GM19455 (cell line): ENCODE measurements at regions not wholly inside any gene's neighbourhood (a gene's known extent, or its start where the extent isn't known, plus 50 kb on each side); places are given as distances from the start of the nearest gene placed in this dataset.
"Not testable (repeated sequence)": the region's sequence is repeated elsewhere in the genome, so short reads cannot be mapped to it uniquely, and the experiment has no call there.

Experiments
- ATAC-seq: cut with Tn5 transposase; IDR thresholded peaks from one replicate; pipeline ENCODE4 v1.9.1; 2021; ENCODE audit not compliant: unreplicated experiment

DNA sequence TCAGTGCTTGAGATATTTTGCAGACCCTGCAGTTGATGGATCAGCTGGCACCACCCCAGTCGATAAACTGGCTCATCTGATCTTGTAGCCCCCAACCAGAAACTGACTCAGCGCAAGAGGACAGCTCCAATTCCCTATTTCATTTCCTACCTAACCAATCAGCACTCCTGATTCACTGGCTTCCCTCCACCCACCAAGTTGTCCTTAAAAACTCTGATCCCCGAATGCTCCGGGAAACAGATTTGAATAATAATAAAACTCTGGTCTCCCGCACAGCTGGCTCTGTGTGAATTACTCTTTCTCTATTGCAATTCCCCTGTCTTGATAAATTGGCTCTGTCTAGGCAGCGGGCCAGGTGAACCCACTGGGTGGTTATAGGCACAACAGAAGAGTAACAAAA lies 289.4 kb upstream of the SYT1 start:
- ATAC-seq: not testable (repeated sequence)

DNA sequence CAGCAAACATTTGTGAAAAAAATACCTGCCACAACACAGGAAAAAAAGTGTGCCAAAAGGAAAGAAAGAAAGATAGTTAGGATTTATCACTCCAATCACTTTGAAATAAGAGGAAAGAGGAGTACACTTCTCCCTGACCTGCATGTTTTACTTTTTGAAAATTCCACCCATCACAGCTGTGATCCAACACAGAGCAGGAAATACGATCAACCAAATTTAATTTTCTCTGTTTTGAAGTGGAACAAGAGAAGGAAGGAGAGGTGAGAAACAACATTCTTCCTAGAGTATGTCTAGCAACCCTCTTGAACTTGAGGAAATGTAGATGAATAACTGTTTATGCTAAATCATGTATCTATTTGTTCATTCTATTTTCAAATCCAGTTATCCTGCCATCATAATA lies 284.7 kb upstream of the SYT1 start:
- no peak for ATAC-seq

DNA sequence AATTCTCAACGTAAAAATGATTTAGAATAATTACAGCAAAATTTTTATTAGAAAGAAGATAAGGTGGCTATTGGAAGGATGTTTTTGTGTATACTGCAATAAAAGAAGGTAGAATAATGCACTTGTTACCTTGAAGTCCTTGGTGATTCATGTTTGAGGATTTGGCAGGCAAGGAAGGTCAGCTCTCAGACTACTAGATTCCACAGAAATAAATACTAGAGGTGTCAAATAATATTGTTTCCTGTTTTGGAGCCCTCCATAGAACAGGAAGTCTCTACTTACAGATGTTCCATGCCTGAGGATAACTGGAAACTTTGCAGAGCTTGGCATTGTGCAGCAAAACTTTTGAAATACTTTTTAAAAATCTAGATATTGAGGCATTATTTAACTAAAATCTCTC lies 284.3 kb upstream of the SYT1 start:
- no peak for ATAC-seq

DNA sequence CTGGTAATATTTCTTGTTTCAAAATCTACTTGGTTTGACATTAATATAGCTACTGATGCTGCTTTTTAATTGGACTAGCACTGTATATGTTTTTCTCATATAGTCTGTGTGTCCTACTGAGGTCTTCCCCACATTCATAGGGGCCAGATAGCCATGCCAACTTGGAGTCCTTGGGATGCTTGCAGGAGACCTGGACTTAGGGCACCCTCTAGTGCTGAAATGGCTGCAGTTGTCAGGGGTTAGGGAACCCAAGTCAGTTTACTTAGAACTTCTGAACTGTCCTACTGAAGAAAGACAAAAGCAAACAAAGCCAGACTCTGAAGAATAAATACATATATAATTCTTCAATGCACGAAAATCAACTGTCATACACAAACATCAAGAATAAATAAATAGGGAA lies 279.9 kb upstream of the SYT1 start:
- ATAC-seq: no peak

DNA sequence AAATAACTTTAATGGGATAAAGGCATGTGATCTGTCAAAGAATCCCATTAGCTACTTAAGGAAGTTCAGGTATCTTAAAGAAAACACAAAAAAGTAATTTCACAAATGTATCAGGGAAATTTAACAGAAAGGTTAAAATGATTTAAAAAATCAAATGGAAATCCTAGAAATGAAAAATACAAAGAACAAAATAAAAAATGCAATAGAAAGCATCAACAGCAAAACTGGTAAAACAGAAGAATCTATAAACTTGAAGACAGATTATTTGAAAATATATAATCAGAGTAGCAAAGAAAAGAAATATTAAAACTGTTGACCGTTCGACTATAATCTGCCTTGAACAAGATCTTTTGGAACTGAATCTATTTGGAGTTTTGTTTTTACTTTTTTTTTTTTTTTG lies 279.4 kb upstream of the SYT1 start:
- ATAC-seq: no peak

DNA sequence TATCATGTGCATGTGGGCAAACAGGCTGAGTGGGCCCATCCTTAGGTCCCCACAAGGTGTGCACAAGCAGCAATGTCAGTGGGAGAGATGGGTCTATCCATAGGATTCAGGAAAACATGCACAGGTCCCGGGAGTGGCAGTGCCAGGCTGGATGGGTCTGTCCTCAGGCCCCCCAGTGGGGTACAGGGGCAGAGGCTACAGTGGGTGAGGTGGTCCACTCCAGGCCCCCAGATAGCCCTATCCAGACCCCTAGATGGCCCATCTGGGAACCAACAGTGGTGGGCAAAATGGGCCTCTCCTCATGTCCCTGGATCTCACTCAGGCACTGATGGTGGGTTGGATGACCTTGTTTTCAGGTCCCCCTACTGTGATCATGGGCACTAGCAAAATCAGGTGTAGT lies 277.8 kb upstream of the SYT1 start:
- ATAC-seq: no peak

DNA sequence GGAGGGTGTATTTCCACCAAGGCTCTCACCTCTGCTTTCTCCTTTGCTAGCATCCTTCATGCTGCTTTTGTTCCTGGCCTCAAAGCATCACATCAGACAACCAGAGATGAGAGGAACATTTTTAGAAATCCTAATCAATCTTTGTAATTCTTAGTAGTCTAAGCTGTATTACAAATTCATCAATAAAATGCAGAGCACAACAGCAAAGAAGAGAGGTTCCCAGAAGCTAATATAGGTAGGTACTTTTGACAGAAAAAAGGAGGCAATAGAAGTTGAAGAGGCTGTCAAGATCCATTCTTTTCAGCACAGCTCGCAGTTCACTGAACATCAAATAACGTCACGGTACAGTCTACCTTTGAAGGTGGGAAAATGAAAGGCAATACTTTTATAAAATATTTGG lies 265.2 kb upstream of the SYT1 start:
- no peak for ATAC-seq

DNA sequence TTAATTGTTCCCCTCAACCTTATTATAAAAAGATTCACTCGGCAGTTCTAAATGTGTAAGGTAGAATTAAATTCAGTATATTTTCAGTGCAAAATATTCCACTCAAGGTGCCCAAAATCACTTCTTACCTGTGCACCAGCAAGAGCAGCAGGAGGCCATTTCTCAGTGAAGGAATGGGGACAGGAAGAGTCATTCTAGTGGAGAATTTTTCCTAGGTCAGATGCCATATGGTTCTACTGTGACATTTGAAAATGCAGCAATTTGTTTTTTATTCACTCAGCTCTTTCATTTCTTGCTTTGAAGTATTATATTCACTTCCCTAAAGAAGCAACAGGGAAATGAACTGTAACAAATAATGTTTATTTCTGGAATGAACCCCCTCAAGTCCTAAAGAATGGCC lies 264.0 kb upstream of the SYT1 start:
- no peak for ATAC-seq

DNA sequence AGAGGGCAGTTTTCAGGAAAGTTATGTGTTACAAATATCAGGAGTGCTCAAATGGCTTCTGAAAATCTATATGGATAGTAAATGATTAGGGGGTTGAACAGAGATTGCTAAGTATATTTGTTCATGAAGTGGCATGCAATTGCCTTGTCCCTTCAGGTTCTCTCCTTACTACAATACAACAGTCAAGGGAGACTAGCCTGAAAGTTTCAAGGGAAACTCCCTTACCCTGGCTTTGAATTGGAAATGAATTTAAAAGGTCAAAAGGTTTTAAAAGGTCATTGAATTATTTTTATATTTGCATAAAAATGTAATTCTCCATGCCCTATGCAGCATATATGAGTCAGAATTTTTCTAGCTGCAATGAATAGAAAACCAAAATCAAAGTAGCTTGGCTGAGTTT lies 253.1 kb upstream of the SYT1 start:
- ATAC-seq: no peak

DNA sequence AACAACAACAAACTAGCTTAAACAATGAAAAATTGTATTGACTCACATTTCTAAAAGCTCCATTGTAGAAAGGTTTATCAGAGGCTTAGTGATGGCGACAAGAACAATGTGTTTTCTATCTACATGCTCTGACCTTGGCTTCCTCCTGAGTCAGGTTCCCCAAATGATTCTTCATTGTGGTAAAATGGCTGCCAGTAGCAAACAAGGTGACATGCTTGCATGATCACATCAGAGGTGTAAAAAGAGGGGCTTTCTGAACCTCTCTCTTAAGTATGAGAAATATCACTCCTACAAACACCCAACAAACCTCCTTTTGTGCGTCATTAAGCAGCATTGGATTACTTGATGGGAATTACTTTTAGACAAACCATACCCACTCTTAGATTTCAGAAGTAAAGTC lies 252.4 kb upstream of the SYT1 start:
- ATAC-seq: no peak

DNA sequence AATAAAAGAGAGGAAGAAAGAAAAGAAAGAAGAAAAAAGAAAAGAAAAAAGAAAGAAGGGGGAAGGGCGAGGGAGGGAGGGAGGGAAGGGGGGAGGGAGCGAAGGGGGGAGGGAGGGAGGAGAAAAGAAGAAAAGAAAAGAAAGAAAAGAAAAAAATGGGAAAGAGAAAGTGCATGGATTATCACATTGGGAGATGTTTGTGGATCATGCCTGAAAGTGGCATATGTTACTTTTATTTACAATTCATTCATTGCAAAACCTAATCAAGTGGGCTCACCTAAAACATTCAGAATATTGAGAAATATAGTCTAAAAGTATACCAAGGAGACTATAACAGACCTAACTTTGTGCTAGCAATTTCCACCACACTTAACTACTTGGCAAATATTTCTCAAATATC lies 246.9 kb upstream of the SYT1 start:
- no peak for ATAC-seq

DNA sequence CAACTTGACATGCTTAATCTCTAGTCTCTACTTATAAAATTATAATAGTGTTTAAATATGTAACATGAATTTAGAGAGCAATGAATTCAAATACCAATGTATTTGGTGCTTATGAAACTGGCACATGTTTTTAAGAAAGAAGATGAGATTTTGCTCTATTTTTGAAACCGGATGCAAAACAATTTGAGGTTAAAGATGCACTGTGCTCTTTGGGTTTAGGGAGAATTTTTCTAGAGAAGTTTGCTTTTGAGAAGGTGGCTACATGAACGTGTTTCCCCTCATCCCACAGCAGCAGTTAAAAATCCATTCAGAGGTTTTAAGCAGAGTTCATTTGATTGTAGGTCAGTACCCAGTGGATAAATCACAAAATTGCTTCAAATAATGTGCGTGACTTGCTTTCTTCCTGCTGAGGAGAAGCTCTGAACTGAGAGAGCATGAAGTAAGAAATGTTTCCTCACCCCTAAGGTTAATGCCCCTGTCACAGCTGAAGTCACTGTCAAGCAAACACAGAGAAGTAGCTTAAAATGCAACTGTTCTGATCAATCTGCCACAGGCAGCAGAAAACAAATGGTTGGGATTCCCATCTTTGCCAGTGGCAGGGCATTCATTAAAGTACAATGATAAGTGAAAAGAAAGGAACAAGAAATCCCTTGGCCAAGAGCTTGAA lies 241.9 kb upstream of the SYT1 start:
- ATAC-seq: no peak

DNA sequence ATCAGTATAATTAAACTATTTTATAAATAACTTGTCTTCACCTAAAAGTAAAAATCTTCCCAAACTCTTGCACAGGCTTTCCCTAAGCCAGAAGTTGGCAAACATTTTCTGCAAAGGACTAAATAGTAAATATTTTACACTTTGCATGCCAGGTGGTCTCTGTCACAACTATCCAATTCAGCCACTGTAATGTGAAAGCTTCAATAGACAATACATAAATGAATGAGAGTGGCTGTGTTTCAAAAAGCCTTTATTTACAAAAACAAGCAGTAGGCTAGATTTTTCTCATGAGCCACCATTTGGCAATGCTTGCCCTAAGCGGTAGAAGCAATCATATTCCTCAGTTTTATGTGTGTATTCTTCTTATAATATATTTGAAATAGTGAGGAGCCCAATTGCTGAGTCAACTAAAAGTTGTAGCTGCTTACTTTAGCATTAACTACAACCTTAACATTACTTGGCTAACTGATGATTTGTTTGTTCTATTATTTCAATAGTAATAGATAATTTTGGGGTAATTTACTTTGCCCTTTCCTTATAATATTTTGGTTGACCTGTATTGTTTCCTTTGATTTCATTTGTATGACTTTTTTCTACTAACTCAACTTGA lies 236.0 kb upstream of the SYT1 start:
- no peak for ATAC-seq

DNA sequence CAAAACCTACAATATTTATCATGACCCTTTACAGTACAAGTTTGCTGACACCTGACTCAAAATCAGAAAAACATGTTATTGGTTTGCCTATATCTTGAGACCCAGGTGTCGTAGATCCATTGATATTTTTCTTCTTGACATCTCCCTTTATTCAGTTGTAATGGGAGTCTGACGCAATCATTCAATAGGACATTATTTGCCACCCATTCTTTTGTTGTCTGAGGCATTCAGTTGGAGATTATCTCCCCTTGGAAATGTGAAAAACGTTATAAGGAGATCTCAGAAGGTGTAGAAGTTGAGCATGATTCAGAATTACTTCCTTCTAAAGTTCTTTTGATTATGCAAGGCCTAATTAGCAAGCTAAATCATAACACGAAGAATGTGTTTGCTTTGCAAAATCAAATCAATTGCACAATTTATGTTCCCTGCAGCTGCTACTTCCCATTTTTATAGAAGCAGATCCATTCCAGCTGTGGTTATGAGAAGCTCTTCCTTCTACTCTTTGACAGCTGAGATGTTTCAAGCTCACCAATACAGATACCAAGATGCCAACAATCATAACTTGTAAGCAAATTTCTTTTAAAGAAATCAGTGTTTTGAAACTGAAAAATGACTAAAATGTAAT lies 228.2 kb upstream of the SYT1 start:
- ATAC-seq: no peak

DNA sequence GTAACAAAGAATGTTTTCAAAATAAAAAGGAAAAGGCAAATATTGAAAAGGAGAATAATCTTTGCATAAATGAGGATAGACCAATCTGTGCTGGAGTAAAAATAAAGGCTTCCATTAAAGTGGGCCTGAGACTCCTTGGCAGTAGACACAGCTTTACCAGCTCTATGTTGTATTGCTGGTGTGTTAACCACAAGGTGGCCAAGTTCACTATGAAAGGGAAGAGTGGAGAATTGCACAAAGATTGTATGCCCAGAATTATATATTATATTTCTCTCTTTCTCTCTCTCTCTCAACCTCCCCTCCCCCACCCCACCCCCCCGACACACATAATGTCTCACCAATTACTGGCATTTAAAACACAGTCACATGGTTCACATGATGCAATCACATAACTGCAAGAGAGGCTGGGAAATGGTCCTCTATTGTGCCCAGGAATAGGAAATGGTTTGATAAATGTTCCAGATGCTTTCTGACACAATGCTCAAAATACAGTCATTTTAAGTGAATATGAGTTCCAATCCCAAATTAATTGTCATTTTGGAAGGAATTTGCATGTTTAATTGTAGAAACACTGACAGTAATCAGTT lies 222.6 kb upstream of the SYT1 start:
- no peak for ATAC-seq

DNA sequence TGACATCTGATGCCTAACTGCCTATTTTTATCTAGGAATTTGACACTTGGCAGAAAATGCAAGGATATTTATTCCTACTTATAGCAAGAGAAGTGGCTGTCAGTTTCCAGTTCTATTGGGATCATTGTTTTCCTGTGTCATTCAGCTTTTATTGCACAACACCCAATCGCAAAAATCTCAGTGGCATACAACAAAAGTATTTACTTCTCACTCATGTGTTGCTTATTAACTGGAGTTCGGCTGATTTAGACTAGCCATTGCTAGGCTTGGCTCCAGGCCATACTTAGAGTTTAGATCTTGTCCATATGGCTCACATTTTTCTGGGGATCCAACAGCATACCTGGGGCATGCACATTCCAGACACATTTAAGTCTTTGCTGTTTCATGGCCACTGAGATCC lies 218.6 kb upstream of the SYT1 start:
- no peak for ATAC-seq

DNA sequence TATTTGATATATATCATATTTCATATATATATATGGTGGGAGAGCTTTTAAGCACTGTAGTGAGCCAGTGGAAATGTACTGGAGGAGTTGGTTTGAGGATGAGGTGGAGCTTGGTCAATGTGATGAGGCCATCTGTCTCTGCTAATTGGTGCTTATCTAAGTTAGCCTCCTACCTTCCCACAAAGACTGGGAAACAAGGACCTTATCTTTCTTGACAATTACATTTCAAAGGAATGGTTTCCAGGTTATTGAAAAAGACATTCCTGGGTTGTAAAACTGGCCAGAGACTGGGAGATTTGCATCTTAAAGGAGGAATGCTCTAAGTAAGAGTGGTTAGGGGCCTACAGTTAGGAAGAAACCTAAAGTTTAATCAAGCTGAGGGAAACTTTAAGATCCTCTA lies 212.8 kb upstream of the SYT1 start:
- ATAC-seq: no peak

DNA sequence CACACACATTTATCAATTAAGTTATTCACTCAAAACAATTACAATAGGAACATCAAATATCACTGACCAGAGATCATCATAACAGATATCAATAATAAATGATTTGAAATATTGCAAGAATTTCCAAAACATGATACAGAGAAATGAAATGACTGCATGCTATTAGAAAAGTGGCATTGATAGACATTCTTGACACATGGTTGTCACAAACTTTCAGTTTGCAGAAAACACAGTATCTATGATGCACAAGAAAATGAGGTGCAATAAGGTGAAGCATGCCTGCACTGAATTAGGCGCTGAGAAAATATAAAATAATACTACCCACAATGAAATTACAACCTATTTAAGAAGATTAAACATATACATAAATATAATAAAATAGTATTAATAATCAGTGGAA lies 198.0 kb upstream of the SYT1 start:
- no peak for ATAC-seq

DNA sequence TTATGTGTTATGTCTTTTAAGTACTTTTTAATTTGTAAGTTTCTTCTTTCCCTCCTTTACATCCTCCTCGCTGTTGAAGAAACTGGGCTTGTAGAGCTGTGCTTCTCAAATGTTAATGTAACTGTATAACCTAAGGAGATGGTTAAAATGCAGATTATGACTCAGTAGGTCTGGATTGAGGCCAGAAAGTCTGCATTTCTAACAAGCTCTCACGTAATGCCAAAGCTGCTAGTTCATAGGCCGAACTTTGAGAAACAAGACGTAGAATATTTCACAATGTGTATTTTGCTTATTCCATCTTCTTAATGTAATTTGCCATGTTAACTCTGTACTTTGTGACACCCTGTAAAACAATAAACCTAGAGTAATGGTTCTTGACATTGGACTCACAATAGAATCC lies 193.3 kb upstream of the SYT1 start:
- no peak for ATAC-seq

DNA sequence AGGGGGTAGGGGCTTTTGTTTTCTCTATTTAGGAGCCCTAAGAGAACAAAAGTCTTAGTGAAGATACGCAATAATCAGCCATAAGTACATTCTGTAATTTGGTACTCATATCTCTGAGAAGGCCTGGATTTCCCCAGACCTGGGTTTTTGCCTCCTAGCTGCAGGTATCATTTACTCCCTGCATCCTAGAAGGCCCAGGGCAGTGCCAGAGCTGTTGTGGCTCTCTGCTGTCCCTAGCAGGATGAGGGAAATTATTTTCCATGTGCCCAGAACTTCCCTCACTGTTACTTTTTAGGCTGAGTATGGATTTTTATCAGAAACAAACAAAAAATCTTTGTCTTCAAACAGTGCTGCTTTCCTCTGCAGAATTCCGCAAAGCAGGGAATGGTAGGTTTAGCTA lies 192.5 kb upstream of the SYT1 start:
- no peak for ATAC-seq

DNA sequence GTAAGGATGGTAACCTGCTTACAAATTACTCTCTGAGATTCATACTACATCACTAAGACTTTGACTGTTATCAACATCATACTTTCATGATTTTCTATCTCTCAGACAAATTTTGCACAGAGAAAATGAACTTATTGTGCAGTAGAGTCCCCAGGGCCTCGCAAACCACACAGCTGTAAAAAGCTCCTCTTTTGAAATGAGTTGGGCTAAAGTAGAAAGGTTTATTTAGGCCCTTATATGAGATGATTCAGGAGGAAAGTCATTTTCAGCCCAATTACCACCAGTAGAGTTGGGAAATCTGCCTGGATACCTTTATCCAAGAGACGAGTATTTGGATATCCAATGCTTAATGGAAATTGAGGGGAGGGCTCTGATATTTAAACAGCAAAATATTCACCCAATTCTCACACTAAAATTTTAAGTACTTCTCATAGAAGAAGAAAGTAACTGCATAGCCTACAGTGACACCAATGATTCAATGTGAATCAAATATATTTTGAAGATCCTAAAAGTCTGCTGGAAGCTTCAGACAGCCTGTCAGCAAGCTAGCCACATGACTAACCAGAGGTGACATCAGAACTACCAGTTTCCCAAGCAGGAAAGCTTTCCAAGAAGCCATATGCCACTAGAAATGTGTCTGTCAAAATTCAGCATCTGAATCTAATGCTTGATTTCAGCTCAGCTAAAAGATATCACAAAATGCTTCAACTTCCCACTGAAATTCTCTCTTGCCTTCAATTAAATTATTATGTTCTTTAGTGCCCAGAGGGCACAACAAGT lies 190.1 kb upstream of the SYT1 start:
- ATAC-seq: no peak

DNA sequence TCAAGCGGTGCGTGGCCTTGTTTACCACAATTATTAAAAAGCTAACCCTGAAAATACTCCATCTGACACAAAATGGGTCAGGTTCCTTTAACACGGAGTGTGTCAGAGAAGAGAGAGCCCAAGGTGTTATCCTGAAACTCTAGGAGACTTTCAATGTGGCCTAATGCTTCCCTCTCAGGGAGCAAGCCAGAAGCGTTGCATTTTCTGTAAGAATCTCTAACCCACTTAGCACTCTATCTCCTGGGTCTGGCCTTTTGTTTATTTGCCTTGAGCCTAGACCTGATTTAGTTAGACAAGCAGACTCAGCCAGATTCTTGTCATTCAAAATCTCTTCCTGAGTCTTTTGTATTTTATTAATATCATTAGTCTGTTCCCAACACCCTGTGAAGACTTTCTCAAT lies 184.0 kb upstream of the SYT1 start:
- no peak for ATAC-seq
